Hematopoietic multipotent progenitor cell treated with erythropoietin and hydrocortisone succinate and interleukin-3 and kit ligand, for 6 days (in vitro differentiated cells): ENCODE measurements at regions not wholly inside any gene's neighbourhood (a gene's known extent, or its start where the extent isn't known, plus 50 kb on each side); places are given as distances from the start of the nearest gene placed in this dataset.
"Not testable (repeated sequence)": the region's sequence is repeated elsewhere in the genome, so short reads cannot be mapped to it uniquely, and the experiment has no call there.

ENCODE experiments used
- DNase-seq: peaks from one replicate; pipeline ENCODE4 v3.0.0-alpha.2; 2015

- no peak for DNase-seq
Observed at GRCh38 chr2:84373391-84373790, 85.7 kb downstream of the SUCLG1 start.

- no peak for DNase-seq
Observed at GRCh38 chr2:84362541-84362940, 96.5 kb downstream of the SUCLG1 start.

DNA sequence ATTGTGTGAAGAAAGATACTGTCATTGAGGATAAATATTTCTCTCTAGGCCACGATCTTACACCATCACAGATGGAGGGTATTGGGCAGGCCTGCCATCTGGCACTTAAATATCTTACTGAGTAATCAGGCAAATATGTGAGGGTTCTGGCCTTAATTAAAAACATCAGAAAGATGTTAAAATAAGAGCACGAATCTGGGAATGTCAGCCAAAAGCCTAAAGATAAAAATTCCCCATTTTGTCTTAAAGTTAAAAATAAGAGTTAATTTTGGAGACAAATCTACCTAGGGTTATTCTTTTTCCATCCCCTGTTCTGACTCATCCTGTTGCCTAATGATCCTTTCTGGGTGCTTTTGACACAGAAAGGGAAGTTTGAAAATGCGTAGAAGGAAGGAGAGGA is 121.0 kb downstream of the SUCLG1 start:
- no peak for DNase-seq

GRCh38 chr2:84327645-84328249 is 131.3 kb downstream of the SUCLG1 start:
- no peak for DNase-seq

GRCh38 chr2:84326831-84327432 is 132.1 kb downstream of the SUCLG1 start:
- DNase-seq: no peak

DNA sequence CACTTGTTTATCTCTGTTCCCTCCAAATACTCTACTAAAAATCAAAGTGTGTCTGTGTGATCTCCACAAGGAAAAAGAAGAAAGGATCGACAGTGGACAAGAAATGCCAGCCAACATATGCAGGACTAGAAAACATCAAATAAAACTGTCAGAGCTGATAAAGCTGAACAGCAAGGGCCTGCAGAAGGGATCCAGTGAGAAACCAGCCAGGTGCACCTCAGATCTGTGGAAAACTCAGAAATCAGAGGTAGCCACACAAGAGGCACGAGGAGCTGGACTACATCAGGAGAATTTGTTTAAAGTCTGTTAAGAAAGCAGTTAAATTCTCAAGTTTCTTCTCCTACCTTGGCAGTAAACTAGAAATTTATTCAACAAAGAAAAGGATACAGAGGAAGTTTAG is 135.2 kb downstream of the SUCLG1 start:
- no peak for DNase-seq

DNA sequence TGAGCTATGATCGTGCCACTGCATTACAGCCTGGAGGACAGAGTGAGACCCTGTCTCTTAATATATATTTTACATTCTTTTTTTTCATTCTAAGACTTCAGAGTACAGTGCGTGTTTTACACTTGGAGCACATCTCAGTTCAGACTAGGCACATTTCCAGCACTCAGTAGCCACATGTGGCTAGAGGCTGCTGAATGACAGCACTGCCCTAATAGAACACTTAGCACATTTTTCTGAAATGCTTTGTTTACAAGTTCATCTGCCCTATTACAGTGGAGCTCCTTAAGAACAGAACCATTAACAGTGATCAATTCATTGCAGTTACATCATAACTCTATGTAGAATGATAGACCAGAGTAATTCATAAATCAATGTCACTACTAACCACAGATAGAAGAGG is 138.1 kb downstream of the SUCLG1 start:
- DNase-seq: no peak

GRCh38 chr2:84319581-84319980 is 139.5 kb downstream of the SUCLG1 start:
- no peak for DNase-seq

DNA sequence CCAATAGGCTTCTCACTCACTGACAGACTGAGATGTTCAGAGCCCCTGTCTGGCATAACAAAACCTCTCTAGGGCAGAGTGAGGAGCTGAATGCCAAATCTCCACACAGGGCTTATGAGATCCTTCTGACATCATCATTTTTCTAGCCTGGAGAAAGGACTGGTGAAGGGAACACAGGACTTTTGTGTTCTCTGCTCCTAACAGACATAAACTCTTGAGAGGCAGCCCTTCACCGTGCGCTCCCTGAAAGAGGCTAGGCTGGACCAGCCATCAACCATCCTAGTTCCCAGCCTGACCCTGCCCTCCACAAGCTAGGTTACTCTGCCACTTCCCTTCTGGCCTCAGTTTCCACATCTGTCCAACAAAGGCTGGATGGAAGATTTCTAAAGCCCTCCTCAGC is 141.9 kb downstream of the SUCLG1 start:
- DNase-seq: no peak

- peak; percentile 90 for DNase-seq
Observed at GRCh38 chr2:84314901-84315330, 144.2 kb downstream of the SUCLG1 start.

DNA sequence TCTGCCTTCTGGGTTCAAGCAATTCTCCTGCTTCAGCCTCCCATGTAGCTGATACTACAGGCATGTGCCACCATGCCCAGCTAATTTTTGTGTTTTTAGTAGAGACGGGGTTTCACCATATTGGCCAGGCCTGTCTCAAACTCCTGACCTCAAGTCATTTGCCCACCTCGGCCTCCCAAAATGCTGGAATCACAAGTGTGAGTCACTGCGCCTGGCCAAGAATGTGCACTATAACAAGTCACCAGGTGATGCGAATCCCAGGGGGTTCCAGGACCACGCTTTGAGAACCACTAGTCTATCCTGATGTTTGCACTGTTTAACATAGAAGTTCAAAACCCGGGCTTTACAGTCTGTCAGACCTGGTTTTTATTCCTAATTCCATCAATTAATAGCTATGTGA is 144.8 kb downstream of the SUCLG1 start:
- no peak for DNase-seq

GRCh38 chr2:84309281-84309680 is 149.8 kb downstream of the SUCLG1 start:
- DNase-seq: no peak

- no peak for DNase-seq
Observed at GRCh38 chr2:84306361-84306760, 152.7 kb downstream of the SUCLG1 start.

GRCh38 chr2:84302513-84303412 is 156.3 kb downstream of the SUCLG1 start:
- peak; percentile 74 for DNase-seq

DNA sequence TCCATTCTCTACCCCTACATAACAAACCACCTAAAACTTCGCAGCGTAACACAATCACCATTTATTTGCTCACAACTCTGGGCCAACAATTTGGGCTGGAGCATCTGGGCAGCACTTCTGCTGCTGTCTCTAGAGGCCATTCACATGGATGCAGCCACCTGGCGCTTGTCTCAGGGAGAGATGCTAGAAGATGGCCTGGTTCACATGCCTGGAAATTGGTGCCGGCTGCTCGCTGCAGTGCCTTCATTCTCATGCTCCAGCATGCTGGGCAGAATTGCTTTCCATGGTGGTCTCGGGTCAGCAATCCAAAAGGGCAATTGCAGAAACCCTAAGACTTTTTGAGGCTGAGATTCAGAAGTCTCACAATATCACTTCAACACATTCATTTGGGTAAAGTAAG is 157.4 kb downstream of the SUCLG1 start:
- DNase-seq: no peak

- DNase-seq: no peak
Observed at GRCh38 chr2:84300696-84301029, 158.4 kb downstream of the SUCLG1 start.

DNA sequence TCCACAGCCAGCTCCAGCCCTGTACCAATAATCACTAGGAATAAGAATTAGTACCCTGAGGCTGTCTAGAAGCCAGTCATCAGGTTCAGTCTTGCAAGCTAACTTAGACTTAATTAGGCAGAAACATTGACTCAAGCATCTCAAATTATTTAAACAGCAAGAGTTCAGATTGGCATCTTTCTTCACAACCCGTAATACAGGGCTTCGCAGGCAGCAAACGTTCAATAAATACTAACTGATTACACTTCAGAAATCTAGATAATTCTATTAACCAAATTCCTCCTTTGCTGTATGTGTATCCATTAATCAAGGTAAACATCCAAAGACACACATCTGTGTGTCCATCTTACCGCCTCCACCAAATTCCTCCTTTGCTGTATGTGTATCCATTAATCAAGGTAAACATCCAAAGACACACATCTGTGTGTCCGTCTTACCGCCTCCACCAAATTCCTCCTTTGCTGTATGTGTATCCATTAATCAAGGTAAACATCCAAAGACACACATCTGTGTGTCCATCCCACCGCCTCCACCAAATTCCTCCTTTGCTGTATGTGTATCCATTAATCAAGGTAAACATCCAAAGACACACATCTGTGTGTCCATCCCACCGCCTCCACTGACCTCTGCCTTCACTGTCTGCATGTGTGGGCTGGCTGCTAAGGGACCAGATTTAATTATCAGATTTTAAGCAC is 158.9 kb downstream of the SUCLG1 start:
- not testable (repeated sequence) for DNase-seq

- DNase-seq: no peak
Observed at GRCh38 chr2:84299211-84299775, 159.8 kb downstream of the SUCLG1 start.

DNA sequence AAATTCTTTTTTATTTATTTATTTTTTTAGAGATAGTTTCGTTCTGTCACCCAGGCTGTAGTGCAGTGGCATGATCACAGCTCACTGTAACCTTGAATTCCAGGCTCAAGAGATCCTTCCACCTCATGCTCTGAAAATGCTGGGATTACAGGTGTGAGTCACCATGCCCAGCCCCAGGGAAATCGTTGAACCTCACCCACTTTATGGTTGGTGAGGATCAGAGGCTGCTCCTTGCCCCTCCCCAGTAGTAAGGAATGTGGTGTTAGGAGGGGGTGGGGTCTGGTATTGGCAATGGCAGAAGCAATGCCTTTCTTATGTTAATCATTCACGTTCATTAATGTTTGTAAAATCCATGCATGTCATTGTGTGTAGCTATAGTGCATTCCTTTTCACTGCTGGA is 161.9 kb downstream of the SUCLG1 start:
- DNase-seq: no peak

DNA sequence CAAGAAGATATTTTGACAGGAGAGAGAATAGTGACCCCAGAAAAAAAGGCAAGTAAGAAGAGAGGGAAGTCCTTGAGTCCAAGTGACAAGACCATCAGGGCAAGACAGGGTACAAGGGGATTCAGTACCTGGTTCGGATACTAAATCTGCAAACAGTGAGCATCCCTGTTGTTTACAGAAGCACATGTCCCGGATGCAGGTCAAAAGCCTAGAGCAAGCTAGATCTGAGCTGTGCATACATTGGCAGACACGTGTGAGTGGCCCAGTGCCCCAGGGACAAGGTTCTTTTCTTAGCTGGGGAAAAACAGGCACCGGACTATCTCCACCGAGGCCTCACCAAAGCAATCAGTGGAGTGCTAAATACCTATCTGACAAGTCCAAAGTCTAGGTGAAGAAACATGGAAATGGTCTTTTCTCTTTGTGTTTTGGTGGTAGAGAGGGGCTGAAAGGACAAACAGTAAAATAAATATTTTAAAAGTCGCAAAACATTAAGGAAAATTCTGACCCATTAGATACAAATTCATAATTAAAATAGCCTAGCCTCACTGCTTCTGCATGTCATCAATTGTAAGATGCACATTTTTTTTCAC is 165.2 kb downstream of the SUCLG1 start:
- DNase-seq: no peak

- DNase-seq: no peak
Observed at GRCh38 chr2:84292545-84292944, 166.5 kb downstream of the SUCLG1 start.

GRCh38 chr2:84290537-84290936 is 168.5 kb downstream of the SUCLG1 start:
- DNase-seq: no peak

- no peak for DNase-seq
Observed at GRCh38 chr2:84288293-84288692, 170.8 kb downstream of the SUCLG1 start.
